Activated naive CD8-positive, alpha-beta T cell treated with anti-CD3 and anti-CD28 coated beads for 36 hours (primary cell): ENCODE measurements at regions not wholly inside any gene's neighbourhood (a gene's known extent, or its start where the extent isn't known, plus 50 kb on each side); places are given as distances from the start of the nearest gene placed in this dataset.

ENCODE experiments used
- DNase-seq: peaks from one replicate; pipeline ENCODE4 v3.0.0; 2021
- H3K27ac Mint-ChIP-seq: one replicate; pipeline ENCODE4 v1.8.0; 2022; ENCODE audit warnings: mild to moderate bottlenecking, moderate library complexity, mixed read lengths
- H3K27me3 Mint-ChIP-seq: one replicate; pipeline ENCODE4 v1.8.0; 2022; ENCODE audit warnings: mild to moderate bottlenecking, mixed read lengths
- H3K36me3 Mint-ChIP-seq: one replicate; pipeline ENCODE4 v1.8.0; 2021; ENCODE audit warnings: mild to moderate bottlenecking, mixed read lengths
- H3K4me1 Mint-ChIP-seq: one replicate; pipeline ENCODE4 v1.8.0; 2021; ENCODE audit warnings: mixed read lengths
- H3K4me3 Mint-ChIP-seq: one replicate; pipeline ENCODE4 v1.8.0; 2022; ENCODE audit warnings: mild to moderate bottlenecking, moderate library complexity, mixed read lengths
- H3K9me3 Mint-ChIP-seq: one replicate; pipeline ENCODE4 v1.8.0; 2022; ENCODE audit warnings: mixed read lengths

DNA sequence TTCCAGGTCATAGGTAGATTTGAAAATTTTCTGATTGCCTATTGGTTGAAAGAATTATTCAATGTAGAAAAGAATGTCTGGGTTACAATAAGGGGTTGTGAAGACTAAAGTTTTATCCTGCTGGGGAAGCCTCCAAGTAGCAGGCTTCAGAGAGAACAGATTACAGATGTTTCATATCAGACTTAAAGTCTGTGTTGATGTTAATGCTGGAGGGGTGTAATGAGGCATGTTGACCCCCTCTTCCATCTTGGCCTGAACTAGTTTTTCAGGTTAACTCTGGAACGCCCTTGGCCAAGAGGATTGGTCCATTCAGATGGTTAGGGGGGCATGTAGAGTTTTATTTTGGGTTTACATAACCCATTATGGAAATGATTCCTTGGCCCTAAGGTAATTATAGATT, 356.2 kb downstream of the UTRN start:
- Mint-ChIP-seq H3K4me3 (no peak overlapping the region), H3K27ac (no peak overlapping the region), H3K36me3 (peaks cover 9% of the 10 kb centered on the region), H3K27me3 (no peaks in the 10 kb centered on the region), H3K4me1 (peaks cover 2% of the 10 kb centered on the region), H3K9me3 (no peaks in the 10 kb centered on the region)
- no peak for DNase-seq

DNA sequence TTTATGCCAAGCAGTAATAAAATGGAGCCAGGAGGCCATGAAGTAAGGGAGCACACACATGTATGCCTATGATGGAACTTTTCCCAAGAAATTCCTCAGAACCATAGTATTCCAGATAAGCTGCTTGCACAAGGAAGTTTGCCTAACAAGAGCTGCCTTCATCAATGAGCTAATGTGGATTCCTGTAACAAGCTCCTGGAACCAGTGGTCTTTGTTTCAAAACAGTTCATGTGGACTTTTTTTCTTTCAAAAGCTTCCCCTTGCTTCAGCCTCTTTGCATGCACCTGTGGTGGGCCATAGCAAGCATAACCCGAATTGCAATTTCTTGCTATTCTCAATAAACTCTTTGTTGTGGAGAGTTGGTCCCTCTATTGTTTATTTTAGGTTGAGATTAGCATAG, 359.6 kb downstream of the UTRN start:
- Mint-ChIP-seq H3K36me3 (peaks cover 13% of the 10 kb centered on the region), H3K27ac (no peak overlapping the region), H3K4me3 (no peak overlapping the region), H3K27me3 (no peaks in the 10 kb centered on the region), H3K4me1 (peaks cover 4% of the 10 kb centered on the region), H3K9me3 (peaks cover 4% of the 10 kb centered on the region)
- DNase-seq, result no peak

DNA sequence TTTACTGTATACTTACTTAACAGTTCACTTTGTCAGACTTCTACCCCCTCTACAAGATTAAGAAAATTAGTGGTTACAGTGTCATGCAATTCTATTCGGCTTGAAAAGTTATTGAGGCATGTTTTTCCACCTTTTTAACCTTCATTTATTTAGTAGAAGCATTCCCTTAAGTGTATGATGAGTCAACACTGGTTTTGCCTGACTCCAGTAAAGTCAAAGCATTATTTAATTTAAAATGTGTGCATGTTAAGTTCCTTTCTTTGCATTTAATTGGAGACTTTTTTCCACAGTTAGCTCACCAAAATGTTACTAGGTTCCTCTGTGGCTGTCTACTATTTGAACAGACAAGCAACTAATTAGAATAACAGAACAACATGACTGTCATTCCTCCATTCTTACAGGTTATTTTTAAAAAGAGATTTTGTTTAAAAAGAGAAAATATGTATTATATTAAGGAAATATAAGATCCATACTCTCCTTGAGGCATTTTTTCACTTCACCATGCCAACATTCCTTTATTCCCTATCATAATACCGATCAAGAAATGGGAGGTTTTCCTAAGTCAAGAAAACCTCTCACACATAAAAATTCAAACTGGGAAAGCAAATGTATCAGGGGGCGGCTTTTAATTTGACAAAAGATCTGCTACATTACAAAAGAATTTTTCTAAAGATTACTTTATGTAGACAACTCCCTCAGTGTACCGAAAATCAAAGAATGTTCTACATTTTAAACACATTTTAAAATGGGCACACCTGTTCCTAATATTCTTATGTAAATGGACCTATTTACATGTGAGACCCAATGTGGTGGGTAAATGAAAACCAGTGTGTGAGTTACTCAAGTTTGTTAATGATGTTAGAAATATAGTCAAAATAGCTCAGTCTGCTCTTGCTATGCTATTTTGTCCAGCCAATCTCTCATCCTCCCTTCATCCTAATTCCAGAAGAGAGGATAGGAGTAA, 361.2 kb downstream of the UTRN start:
- H3K27ac Mint-ChIP-seq, result no peak overlapping the region
- peaks cover 15% of the 10 kb centered on the region for H3K36me3 Mint-ChIP-seq
- peaks cover 4% of the 10 kb centered on the region for H3K4me1 Mint-ChIP-seq
- H3K4me3 Mint-ChIP-seq, result no peak overlapping the region
- H3K9me3 Mint-ChIP-seq, result peaks cover 5% of the 10 kb centered on the region
- no peaks in the 10 kb centered on the region for H3K27me3 Mint-ChIP-seq
- DNase-seq, result no peak

DNA sequence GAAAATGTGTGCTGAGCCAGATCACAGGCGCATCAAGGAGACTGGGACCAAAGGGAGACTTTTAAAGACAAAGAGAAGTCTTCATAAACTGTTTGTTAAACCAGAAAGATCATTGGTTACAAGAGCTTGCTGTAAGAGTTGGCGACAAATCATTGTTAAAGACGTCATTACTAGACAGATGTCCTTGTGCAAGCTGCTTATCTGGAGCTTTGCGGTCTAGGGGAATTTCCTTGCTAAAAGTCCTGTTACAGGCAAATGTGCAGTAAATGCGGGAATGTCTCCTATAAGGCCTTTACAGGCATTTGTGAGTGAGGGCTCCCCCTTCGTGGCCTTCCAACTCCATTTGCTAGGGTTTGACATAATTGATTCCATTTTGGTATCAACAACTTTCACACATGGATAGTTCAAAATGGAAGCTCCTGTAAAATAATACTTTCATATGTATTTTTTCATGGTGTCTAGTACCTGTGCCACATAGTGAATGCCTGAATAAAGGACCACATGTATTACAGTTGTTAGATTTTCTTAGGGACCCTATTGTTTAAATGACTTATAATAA, 362.4 kb downstream of the UTRN start:
- Mint-ChIP-seq H3K9me3 (peaks cover 5% of the 10 kb centered on the region), H3K36me3 (peaks cover 15% of the 10 kb centered on the region), H3K4me1 (peaks cover 7% of the 10 kb centered on the region), H3K27ac (no peak overlapping the region), H3K4me3 (no peak overlapping the region), H3K27me3 (no peaks in the 10 kb centered on the region)
- DNase-seq, result no peak

DNA sequence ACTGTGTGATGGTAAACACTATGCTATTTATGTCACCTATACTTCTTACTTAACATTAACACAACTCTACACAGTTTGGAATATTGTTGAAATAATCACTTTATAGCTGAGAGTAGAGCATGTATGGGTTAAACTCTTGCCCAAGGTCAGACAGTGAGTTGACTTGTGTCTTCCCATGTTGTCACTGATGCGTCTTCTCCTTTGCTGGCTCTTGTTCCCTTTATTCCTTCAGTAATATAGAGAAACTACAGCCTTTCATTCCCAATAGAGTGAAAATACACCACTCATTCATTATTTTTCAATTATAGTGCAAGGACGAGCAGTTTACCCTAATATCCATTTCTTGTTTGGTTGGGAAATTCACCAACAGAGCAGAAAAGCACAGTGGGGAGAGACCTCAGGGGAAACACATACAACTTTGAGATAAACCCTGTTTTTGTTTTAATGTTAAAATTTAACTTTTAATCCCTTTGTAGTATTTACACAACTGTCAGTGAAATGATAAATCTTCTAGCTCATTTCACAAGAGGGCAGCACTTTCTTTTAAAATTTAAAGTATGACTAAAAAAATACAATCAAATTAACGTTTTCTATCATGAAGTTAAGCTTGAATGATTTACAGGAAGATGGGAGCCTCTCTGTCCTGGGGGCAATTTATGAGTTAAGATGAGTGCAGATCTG, 363.0 kb downstream of the UTRN start:
- Mint-ChIP-seq H3K9me3 (peaks cover 5% of the 10 kb centered on the region), H3K4me1 (peaks cover 9% of the 10 kb centered on the region), H3K27me3 (no peaks in the 10 kb centered on the region), H3K4me3 (no peak overlapping the region), H3K36me3 (peaks cover 15% of the 10 kb centered on the region), H3K27ac (no peak overlapping the region)
- no peak for DNase-seq

DNA sequence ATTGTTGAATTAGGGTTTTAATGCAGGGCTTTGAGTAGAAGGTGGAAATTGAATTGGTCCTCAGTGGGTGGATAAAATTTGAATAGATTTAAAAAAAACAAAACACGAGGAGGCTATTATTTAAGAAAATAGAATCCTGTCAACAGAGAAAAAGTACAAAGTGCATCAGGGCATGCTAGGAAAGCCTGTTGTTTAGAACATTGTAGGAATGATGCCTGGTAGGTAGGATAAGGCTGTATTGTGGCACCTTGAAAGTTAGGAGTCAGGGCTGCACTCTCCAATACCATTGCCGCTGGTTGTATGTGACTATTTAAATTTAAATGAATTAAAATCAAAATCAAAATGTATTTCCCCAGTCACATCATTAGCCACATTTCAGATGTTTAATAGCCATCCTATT, 363.9 kb downstream of the UTRN start:
- Mint-ChIP-seq H3K4me3 (no peak overlapping the region), H3K36me3 (peaks cover 15% of the 10 kb centered on the region), H3K27ac (no peak overlapping the region), H3K9me3 (peaks cover 5% of the 10 kb centered on the region), H3K27me3 (no peaks in the 10 kb centered on the region), H3K4me1 (peaks cover 15% of the 10 kb centered on the region)
- no peak for DNase-seq

DNA sequence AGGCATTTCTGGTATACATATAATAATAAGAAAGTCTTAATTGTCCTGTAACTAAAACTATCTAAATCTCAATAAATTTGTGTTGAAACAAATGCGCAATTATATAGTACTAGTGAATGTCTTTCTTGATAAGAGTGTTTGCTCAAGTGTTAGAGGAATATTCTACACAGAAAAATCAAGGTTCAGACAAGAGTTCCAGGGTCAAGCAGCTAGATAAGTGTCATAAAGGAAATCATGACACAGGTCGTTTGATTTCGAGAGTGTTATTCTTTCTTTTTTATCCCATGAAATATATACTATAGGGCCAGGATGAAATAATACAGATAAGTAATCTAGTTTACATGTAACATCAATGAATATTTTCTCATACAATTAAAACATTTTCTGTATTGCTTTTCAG, 366.1 kb downstream of the UTRN start:
- H3K36me3 Mint-ChIP-seq, result peaks cover 11% of the 10 kb centered on the region
- H3K4me1 Mint-ChIP-seq, result peaks cover 26% of the 10 kb centered on the region
- peaks cover 5% of the 10 kb centered on the region for H3K9me3 Mint-ChIP-seq
- H3K4me3 Mint-ChIP-seq, result no peak overlapping the region
- no peak for DNase-seq
- no peak overlapping the region for H3K27ac Mint-ChIP-seq
- no peaks in the 10 kb centered on the region for H3K27me3 Mint-ChIP-seq

DNA sequence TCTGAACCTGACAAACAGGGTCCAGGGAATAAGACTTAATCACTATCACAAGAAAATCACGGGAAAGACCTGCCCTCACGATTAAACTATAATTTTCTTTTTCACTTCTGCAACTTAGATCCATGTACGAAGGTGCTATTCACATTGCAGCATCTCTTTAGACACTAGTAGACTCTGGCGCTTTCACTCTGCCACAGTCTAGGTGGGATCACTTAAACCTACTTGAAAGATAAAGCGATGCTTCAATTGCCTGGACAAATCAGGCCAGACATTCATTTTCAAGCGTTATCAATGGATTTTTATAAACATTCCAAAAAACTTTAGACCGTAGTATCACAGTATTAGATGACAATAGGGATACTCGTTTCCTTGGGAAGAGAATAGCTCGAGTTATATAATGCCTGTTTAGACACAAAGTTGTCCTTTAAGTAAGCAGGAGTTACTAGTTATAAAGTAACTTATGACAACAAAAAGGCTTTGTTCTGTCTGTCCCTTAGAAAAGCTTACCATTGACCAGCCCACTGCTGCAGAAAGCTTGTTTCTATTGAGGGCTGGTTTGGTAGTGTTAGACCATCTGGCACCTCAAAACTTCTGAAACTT, 367.3 kb downstream of the UTRN start:
- Mint-ChIP-seq H3K4me3 (no peak overlapping the region), H3K36me3 (peaks cover 11% of the 10 kb centered on the region), H3K27me3 (no peaks in the 10 kb centered on the region), H3K4me1 (peaks cover 26% of the 10 kb centered on the region), H3K27ac (no peak overlapping the region), H3K9me3 (peaks cover 5% of the 10 kb centered on the region)
- DNase-seq, result no peak

DNA sequence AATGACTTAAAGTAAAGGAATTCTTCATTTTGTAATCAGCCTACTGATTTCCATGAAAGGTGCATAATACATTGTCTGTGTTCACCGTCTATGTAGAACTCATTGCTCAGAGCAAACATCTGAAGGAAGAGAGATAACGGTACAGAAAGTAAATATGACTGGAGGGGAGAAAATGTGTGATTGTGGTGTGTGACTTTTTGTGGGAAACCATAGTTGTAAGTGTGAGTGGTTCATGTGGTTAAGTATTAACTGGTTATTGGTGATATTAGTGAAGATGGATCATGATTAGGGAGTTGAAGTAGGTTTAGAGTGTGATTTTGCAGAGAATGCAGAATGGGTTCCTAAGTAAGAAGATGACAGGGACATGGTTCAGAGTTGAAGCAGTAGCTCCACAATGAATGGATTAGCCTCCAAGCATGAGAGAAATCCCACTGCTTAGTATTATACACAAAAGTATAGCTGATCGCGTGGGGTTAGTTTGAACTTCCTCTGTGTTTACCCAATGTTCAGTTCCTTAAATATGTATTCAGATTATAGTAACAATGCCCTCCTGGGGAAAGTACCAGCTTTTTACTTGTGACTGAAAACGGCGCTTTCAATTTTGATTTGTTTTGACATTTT, 368.9 kb downstream of the UTRN start:
- Mint-ChIP-seq H3K27me3 (no peaks in the 10 kb centered on the region), H3K4me1 (peaks cover 34% of the 10 kb centered on the region), H3K27ac (peak overlapping the region; percentile 57), H3K4me3 (peak overlapping the region; percentile 19), H3K9me3 (peaks cover 3% of the 10 kb centered on the region), H3K36me3 (peaks cover 9% of the 10 kb centered on the region)
- no peak for DNase-seq

DNA sequence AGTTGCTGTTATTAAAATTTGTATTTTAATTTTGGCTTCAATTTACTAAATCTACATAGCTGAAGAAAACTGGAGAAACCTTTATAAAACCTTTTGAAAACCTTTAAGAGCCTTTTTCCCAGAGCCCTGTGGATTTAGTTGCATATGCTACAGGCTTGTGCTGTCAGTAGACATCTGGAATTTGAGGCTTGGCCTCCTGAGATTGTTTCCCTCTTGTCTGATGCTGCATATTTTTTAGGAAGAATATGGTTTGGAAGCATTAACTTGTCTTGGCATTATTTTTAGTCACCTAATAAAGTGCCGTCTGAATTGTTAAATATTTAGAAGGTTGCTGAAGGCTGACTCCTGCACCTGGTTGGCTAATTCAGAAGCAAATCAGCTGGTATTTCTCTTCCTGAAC, 369.4 kb downstream of the UTRN start:
- no peak overlapping the region for H3K27ac Mint-ChIP-seq
- H3K4me3 Mint-ChIP-seq, result no peak overlapping the region
- H3K9me3 Mint-ChIP-seq, result peaks cover 1% of the 10 kb centered on the region
- peaks cover 39% of the 10 kb centered on the region for H3K4me1 Mint-ChIP-seq
- DNase-seq, result no peak
- H3K36me3 Mint-ChIP-seq, result peaks cover 6% of the 10 kb centered on the region
- H3K27me3 Mint-ChIP-seq, result no peaks in the 10 kb centered on the region

DNA sequence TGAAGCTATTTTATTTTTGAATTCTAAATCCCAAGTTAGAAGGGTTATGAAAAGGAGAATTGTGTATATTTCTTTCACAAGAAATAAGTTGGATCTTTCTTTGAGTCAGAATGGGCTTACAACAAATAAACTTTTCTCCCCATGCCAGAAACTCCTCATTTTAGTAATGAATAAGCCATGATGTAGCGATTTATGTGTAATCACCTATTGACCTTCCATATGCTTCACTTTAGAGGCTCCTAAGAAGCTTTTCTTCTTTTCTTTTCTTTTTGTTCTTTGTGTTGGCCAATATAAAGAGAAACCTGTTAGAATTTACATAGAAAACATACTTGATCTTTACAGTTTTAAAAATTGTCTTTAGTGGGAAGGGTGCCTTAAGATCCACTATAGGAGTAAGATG, 370.2 kb downstream of the UTRN start:
- H3K36me3 Mint-ChIP-seq, result peaks cover 3% of the 10 kb centered on the region
- DNase-seq, result no peak
- H3K9me3 Mint-ChIP-seq, result no peaks in the 10 kb centered on the region
- H3K4me3 Mint-ChIP-seq, result no peak overlapping the region
- H3K27ac Mint-ChIP-seq, result no peak overlapping the region
- H3K4me1 Mint-ChIP-seq, result peaks cover 47% of the 10 kb centered on the region
- H3K27me3 Mint-ChIP-seq, result no peaks in the 10 kb centered on the region

DNA sequence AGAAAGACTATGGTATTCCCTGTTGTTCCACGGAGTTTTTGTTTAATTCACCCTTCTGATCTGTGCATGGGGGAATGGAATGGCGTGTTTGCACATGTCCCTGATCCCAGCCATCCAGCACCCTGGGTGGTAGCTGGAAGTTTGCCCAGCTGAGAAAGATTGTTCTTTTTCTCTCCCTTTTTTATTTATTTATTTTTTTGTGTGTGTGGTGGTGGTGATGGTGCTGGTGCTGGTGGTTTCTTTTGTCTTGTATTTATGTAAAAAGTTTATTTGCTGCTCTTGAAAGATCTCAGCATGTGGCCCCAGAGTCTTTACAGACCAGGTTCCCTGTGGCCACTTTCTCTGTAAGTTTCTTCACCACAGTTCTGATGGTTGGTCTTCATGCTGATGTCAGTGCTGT, 372.6 kb downstream of the UTRN start:
- Mint-ChIP-seq H3K27ac (no peak overlapping the region), H3K4me3 (no peak overlapping the region), H3K9me3 (no peaks in the 10 kb centered on the region), H3K27me3 (no peaks in the 10 kb centered on the region), H3K36me3 (no peaks in the 10 kb centered on the region), H3K4me1 (peaks cover 45% of the 10 kb centered on the region)
- DNase-seq, result no peak

DNA sequence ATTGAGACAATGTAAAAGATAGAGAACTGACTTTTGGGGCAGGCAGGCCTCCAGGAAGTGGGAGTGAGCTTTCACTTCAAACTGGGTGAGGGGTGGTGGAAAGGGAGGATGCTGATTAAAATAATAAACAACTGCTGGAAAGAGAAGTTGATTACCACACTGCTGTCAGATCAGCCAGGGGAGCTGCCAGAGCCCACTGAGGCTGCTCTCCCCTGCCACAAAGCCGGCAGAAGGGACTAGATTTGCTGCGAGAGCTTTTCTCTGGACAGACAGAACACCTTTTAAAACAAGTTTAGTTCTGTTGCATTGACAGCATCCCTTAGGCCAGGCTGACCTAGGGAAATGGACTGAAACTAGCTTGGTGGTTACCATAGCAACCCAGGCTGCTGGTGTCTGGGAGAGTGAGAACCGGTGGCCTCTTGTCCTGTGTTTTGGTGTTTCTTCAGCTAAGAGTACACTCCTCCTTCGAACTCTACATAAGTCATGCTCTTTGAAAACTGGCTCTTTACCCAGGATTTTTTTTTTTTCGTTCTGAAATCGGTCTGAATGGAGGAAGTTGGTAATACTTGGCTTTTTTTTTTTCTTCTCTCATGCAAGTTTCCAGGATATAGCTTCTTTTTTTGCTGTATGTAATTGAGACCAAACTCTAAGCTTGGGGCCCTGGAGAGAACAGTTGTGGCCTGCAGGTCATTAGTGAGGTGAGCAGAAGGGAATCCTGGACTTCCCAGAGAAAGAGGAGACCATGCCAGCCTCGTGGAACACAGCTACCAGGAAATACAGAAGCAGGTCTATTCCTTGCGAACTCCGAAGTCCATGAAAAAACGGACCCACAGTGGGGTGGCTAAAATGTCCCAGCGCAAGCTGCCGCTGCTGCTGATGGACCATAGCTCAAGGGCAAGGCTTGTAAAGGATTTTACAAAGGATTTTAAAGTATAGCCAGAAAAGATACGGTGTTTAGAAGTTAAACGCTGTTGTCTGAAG, 374.4 kb downstream of the UTRN start:
- H3K4me1 Mint-ChIP-seq, result peaks cover 47% of the 10 kb centered on the region
- H3K27ac Mint-ChIP-seq, result peak overlapping the region; percentile 74
- H3K27me3 Mint-ChIP-seq, result no peaks in the 10 kb centered on the region
- H3K9me3 Mint-ChIP-seq, result no peaks in the 10 kb centered on the region
- peak overlapping the region; percentile 30 for H3K4me3 Mint-ChIP-seq
- H3K36me3 Mint-ChIP-seq, result no peaks in the 10 kb centered on the region
- no peak for DNase-seq

DNA sequence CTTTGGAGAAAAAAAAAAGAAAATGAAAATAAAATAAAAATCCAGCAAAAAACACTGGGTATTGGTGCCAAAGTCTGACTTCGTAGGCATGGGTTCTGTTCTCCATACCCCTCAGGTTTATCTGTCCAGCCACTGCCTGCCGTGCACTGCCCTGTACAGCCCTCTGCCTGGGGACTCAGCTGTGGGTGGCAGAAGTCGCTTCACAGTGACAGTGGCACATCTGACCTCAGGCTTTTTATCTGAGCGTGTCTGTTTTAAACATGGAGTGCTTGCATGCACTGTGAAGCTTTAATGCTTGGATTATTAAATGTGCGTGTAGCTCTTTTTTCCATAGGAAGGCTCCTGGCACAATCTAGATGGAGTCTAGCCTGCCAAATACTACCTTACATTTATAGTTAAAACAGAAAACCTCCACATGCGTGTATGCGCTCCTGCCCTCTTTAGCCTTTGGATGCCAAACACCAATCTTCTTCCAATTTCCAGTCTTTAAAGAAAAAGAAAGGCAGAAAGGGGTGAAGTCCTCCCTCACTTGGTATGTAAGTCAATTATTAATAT, 375.5 kb downstream of the UTRN start:
- no peaks in the 10 kb centered on the region for H3K27me3 Mint-ChIP-seq
- no peaks in the 10 kb centered on the region for H3K9me3 Mint-ChIP-seq
- no peak for DNase-seq
- H3K4me3 Mint-ChIP-seq, result no peak overlapping the region
- peaks cover 47% of the 10 kb centered on the region for H3K4me1 Mint-ChIP-seq
- H3K36me3 Mint-ChIP-seq, result no peaks in the 10 kb centered on the region
- H3K27ac Mint-ChIP-seq, result no peak overlapping the region
